K562 (cell line): ENCODE measurements at regions not wholly inside any gene's neighbourhood (a gene's known extent, or its start where the extent isn't known, plus 50 kb on each side); places are given as distances from the start of the nearest gene placed in this dataset.

Experiments used
- EP300 ChIP-seq: IDR thresholded peaks from 2 replicates; pipeline ENCODE4 v1.6.1; 2012; ENCODE audit warnings: low read length, improper control_type of control experiment
- FOXP4 ChIP-seq: sonication (generic); formaldehyde crosslinking; IDR thresholded peaks from 2 replicates; pipeline ENCODE4 v1.8.0; 2022; ENCODE audit warnings: mild to moderate bottlenecking, missing genetic modification reagents, borderline replicate concordance
- HOMEZ ChIP-seq: fragments of 250-450 bp; sonication (Bioruptor Pico); IDR thresholded peaks from 2 replicates; pipeline ENCODE4 v1.4.0; 2020; ENCODE audit warnings: mild to moderate bottlenecking, moderate library complexity
- KAT7 ChIP-seq: sonication (generic); formaldehyde crosslinking; IDR thresholded peaks from 2 replicates; pipeline ENCODE4 v1.8.0; 2022; ENCODE audit warnings: missing genetic modification reagents, mild to moderate bottlenecking, borderline replicate concordance
- PKNOX1 ChIP-seq: fragments of 450-650 bp; IDR thresholded peaks from 2 replicates; pipeline ENCODE4 v1.6.1; 2016
- POLR2AphosphoS5 ChIP-seq: IDR thresholded peaks from 2 replicates; pipeline ENCODE4 v1.6.1; 2011; ENCODE audit warnings: mild to moderate bottlenecking, low read depth, low read length, moderate library complexity; ENCODE audit not compliant: control insufficient read depth, insufficient read depth
- SRSF9 ChIP-seq: fragments of 200-400 bp; formaldehyde crosslinking; IDR thresholded peaks from 2 replicates; pipeline ENCODE4 v1.6.1; 2017; ENCODE audit warnings: low read depth, low read length, borderline replicate concordance
- USF2 ChIP-seq: sonication (generic); formaldehyde crosslinking; IDR thresholded peaks from 2 replicates; pipeline ENCODE4 v1.5.0; 2020; ENCODE audit warnings: missing genetic modification reagents
- ZNF696 ChIP-seq: fragments of 250-450 bp; sonication (Bioruptor Pico); conservative IDR thresholded peaks from 2 replicates; pipeline ENCODE4 v1.4.0; 2020; ENCODE audit warnings: mild to moderate bottlenecking, moderate library complexity
- TF ChIP-seq, protein P1 (sequence below), 3 experiments: IDR thresholded peaks in 2 of 3; conservative IDR thresholded peaks in 1 of 3; 2 replicates each; pipeline ENCODE4 v1.5.1; 2011 to 2012; ENCODE audit warnings: low read length in 3 of 3, mild to moderate bottlenecking in 3 of 3, control low read depth in 2 of 3, improper control_type of control experiment in 1 of 3, inconsistent platforms in 1 of 3, low read depth in 1 of 3, mixed read lengths in 1 of 3, moderate library complexity in 1 of 3; ENCODE audit not compliant: insufficient read depth in 2 of 3
- TF ChIP-seq, protein P2 (sequence below): fragments of 450-650 bp; IDR thresholded peaks from 2 replicates; pipeline ENCODE4 v1.6.1; 2016; ENCODE audit warnings: low read depth

GRCh38 chr14:27384124-27384523, 786.3 kb upstream of the NOVA1 start:
- TF ChIP-seq PKNOX1 (no peak), USF2 (CRISPR knock-in tag) (no peak), HOMEZ (CRISPR knock-in tag) (no peak), ZNF696 (CRISPR knock-in tag) (no peak), KAT7 (CRISPR knock-in tag) (no peak), FOXP4 (CRISPR knock-in tag) (no peak), EP300 (no peak), SRSF9 (no peak), POLR2AphosphoS5 (no peak)
- TF ChIP-seq, protein P1, sequence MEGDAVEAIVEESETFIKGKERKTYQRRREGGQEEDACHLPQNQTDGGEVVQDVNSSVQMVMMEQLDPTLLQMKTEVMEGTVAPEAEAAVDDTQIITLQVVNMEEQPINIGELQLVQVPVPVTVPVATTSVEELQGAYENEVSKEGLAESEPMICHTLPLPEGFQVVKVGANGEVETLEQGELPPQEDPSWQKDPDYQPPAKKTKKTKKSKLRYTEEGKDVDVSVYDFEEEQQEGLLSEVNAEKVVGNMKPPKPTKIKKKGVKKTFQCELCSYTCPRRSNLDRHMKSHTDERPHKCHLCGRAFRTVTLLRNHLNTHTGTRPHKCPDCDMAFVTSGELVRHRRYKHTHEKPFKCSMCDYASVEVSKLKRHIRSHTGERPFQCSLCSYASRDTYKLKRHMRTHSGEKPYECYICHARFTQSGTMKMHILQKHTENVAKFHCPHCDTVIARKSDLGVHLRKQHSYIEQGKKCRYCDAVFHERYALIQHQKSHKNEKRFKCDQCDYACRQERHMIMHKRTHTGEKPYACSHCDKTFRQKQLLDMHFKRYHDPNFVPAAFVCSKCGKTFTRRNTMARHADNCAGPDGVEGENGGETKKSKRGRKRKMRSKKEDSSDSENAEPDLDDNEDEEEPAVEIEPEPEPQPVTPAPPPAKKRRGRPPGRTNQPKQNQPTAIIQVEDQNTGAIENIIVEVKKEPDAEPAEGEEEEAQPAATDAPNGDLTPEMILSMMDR (IDR thresholded peaks at IDR 0.05 in 2 of 3, conservative IDR thresholded peaks at IDR 0.05 in 1 of 3; ENCODE audit: insufficient read depth in 2 of 3, low read depth in 1 of 3, low read length in 3 of 3), result no peak
- TF ChIP-seq, protein P2, sequence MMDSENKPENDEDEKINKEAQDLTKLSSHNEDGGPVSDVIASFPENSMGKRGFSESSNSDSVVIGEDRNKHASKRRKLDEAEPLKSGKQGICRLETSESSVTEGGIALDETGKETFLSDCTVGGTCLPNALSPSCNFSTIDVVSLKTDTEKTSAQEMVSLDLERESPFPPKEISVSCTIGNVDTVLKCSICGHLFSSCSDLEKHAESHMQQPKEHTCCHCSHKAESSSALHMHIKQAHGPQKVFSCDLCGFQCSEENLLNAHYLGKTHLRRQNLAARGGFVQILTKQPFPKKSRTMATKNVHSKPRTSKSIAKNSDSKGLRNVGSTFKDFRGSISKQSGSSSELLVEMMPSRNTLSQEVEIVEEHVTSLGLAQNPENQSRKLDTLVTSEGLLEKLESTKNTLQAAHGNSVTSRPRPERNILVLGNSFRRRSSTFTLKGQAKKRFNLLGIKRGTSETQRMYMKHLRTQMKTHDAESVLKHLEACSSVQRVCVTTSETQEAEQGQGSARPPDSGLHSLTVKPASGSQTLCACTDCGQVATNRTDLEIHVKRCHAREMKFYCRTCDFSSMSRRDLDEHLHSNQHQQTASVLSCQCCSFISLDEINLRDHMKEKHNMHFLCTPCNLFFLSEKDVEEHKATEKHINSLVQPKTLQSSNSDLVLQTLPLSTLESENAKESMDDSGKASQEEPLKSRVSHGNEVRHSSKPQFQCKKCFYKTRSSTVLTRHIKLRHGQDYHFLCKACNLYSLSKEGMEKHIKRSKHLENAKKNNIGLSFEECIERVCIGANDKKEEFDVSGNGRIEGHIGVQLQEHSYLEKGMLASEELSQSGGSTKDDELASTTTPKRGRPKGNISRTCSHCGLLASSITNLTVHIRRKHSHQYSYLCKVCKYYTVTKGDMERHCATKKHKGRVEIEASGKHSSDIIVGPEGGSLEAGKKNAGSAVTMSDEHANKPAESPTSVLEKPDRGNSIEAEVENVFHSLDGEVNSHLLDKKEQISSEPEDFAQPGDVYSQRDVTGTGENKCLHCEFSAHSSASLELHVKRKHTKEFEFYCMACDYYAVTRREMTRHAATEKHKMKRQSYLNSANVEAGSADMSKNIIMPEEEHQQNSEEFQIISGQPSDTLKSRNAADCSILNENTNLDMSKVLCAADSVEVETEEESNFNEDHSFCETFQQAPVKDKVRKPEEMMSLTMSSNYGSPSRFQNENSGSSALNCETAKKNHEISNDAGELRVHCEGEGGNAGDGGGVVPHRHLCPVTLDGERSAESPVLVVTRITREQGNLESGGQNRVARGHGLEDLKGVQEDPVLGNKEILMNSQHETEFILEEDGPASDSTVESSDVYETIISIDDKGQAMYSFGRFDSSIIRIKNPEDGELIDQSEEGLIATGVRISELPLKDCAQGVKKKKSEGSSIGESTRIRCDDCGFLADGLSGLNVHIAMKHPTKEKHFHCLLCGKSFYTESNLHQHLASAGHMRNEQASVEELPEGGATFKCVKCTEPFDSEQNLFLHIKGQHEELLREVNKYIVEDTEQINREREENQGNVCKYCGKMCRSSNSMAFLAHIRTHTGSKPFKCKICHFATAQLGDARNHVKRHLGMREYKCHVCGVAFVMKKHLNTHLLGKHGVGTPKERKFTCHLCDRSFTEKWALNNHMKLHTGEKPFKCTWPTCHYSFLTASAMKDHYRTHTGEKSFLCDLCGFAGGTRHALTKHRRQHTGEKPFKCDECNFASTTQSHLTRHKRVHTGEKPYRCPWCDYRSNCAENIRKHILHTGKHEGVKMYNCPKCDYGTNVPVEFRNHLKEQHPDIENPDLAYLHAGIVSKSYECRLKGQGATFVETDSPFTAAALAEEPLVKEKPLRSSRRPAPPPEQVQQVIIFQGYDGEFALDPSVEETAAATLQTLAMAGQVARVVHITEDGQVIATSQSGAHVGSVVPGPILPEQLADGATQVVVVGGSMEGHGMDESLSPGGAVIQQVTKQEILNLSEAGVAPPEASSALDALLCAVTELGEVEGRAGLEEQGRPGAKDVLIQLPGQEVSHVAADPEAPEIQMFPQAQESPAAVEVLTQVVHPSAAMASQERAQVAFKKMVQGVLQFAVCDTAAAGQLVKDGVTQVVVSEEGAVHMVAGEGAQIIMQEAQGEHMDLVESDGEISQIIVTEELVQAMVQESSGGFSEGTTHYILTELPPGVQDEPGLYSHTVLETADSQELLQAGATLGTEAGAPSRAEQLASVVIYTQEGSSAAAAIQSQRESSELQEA, result no peak
